ENCODE measurements at regions not wholly inside any gene's neighbourhood (a gene's known extent, or its start where the extent isn't known, plus 50 kb on each side); places are given as distances from the start of the nearest gene placed in this dataset.

DNA sequence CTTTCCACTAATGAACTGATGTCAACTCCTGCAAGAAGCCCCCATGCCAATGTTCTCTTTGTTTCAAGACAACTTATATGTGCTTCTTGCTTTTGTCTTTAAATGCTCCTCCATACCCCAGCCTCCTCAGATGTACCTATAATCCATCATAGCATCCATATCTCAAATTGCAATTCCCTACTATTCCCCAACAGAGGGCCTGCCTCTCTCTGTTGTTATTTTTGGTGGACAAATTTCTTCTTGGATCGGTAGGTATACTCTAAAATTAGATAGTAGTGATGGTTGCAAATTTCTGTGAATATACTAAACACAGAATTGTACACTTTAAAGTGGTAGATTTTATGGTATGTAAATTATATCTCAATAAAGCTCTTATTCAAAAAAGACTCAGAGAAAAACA, 820.1 kb downstream of the METTL4 start:
- Histone ChIP-seq H3K9me2 (ENCODE audit: insufficient read depth) (no peaks in the 10 kb centered on the region), H3K27ac (ENCODE audit: low read depth, low read length) (no peak overlapping the region), H3K9ac (ENCODE audit: low read length) (no peak overlapping the region), H3K4me2 (ENCODE audit: low read length) (no peak overlapping the region), H3K79me2 (ENCODE audit: insufficient read depth, low read length) (no peaks in the 10 kb centered on the region), H3K4me1 (ENCODE audit: control insufficient read depth in 1 of 2, insufficient read depth in 2 of 2, low read length in 2 of 2) (no peaks in the 10 kb centered on the region), H3K36me3 (ENCODE audit: control insufficient read depth in 1 of 2, insufficient read depth in 2 of 2, low read length in 2 of 2) (no peaks in the 10 kb centered on the region), H3K27me3 (ENCODE audit: insufficient read depth, low read length) (no peaks in the 10 kb centered on the region), H3K9me3 (ENCODE audit: control insufficient read depth in 1 of 2, insufficient read depth in 1 of 2, low read depth in 1 of 2, low read length in 2 of 2) (no peaks in the 10 kb centered on the region), H2AFZ (ENCODE audit: low read depth, low read length, poor library complexity, severe bottlenecking) (no peak overlapping the region), H3K4me3 (replicated peaks in 1 of 2; ENCODE audit: low read depth in 1 of 2, low read length in 2 of 2) (no peak overlapping the region), H4K20me1 (ENCODE audit: insufficient read depth) (no peaks in the 10 kb centered on the region)
- POLR2A ChIA-PET: no interaction called here
- DNase-seq (ENCODE audit: low read depth, low spot score) (no peak), ATAC-seq (no peak; the same call in 1 of the 2 replicates)
- TF ChIP-seq, protein P1, sequence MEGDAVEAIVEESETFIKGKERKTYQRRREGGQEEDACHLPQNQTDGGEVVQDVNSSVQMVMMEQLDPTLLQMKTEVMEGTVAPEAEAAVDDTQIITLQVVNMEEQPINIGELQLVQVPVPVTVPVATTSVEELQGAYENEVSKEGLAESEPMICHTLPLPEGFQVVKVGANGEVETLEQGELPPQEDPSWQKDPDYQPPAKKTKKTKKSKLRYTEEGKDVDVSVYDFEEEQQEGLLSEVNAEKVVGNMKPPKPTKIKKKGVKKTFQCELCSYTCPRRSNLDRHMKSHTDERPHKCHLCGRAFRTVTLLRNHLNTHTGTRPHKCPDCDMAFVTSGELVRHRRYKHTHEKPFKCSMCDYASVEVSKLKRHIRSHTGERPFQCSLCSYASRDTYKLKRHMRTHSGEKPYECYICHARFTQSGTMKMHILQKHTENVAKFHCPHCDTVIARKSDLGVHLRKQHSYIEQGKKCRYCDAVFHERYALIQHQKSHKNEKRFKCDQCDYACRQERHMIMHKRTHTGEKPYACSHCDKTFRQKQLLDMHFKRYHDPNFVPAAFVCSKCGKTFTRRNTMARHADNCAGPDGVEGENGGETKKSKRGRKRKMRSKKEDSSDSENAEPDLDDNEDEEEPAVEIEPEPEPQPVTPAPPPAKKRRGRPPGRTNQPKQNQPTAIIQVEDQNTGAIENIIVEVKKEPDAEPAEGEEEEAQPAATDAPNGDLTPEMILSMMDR (IDR thresholded peaks at IDR 0.05 in 2 of 3, conservative IDR thresholded peaks at IDR 0.05 in 1 of 3; ENCODE audit: borderline replicate concordance in 1 of 3, insufficient read depth in 1 of 3, low read depth in 2 of 3, low read length in 2 of 3): peak in 2 of 3 experiments; percentile 13 to 21; a peak in 1 of 6 replicates
- TF ChIP-seq SP1 (IDR thresholded peaks at IDR 0.05; ENCODE audit: low read depth): no peak
- TF ChIP-seq RAD21 (IDR thresholded peaks at IDR 0.05; ENCODE audit: low read depth): 0 out of 2 replicates have a peak, but pooled peaks have one; percentile 17
- intact Hi-C loops (cut with micrococcal nuclease): loop anchor here (10.0 kb wide), 1 partner anchor 794 kb away; no protein-coding TSS in a partner anchor
- no TSS peak for BruUV-seq (replicated peaks)
- RAD21 ChIA-PET (ENCODE audit: low non-redundant PET in 1 of 2, low total read pairs in 2 of 2, uncharacterized antibody in 2 of 2, unreplicated experiment in 2 of 2): no interaction called here
- CTCF ChIA-PET: interaction anchor here (1.5 kb wide), 1 partner anchor 333 kb away, joined by 3 read pairs; no protein-coding TSS in a partner anchor

DNA sequence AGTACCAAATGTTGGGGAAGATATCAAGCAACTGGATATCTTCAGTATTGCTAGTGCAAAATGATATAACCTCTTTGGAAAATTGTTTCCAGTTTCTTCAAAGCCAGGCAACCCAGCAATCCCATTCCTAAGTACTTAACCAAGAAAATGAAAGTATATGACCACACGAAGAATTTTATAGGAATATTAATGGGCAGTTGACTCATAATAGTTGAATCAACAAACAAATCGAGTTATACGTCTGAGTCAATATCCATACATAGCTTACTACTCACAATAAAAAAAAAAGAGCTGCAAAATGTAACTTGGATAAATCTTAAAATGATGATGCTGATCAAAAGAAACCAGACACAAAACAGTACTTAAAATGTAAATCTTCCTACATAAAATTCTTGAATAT, 810.4 kb downstream of the METTL4 start:
- no peak for DNase-seq (ENCODE audit: low read depth, low spot score)
- TF ChIP-seq SIN3A (IDR thresholded peaks at IDR 0.05; ENCODE audit: low read depth) (no peak), POLR2AphosphoS5 (IDR thresholded peaks at IDR 0.05; ENCODE audit: low read depth, low read length) (no peak), ZNF274 (IDR thresholded peaks at IDR 0.05; ENCODE audit: low read depth, low read length) (no peak), EZH2 (IDR thresholded peaks at IDR 0.05) (no peak), CBX3 (IDR thresholded peaks at IDR 0.05; ENCODE audit: low read depth) (no peak), CEBPB (IDR thresholded peaks at IDR 0.05; ENCODE audit: low read depth) (no peak), JUND (IDR thresholded peaks at IDR 0.05) (no peak), POLR2A (IDR thresholded peaks at IDR 0.05; ENCODE audit: borderline replicate concordance, extremely low read depth, insufficient read depth, insufficient read length) (no peak), YY1 (IDR thresholded peaks at IDR 0.05; ENCODE audit: extremely low read depth, insufficient replicate concordance, low read depth, low read length) (no peak), SRF (IDR thresholded peaks at IDR 0.05; ENCODE audit: low read depth) (no peak)
- TF ChIP-seq, protein P1 (IDR thresholded peaks at IDR 0.05 in 2 of 3, conservative IDR thresholded peaks at IDR 0.05 in 1 of 3; ENCODE audit: borderline replicate concordance in 1 of 3, insufficient read depth in 1 of 3, low read depth in 2 of 3, low read length in 2 of 3): no peak
- TF ChIP-seq, protein P2, sequence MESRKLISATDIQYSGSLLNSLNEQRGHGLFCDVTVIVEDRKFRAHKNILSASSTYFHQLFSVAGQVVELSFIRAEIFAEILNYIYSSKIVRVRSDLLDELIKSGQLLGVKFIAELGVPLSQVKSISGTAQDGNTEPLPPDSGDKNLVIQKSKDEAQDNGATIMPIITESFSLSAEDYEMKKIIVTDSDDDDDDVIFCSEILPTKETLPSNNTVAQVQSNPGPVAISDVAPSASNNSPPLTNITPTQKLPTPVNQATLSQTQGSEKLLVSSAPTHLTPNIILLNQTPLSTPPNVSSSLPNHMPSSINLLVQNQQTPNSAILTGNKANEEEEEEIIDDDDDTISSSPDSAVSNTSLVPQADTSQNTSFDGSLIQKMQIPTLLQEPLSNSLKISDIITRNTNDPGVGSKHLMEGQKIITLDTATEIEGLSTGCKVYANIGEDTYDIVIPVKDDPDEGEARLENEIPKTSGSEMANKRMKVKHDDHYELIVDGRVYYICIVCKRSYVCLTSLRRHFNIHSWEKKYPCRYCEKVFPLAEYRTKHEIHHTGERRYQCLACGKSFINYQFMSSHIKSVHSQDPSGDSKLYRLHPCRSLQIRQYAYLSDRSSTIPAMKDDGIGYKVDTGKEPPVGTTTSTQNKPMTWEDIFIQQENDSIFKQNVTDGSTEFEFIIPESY (IDR thresholded peaks at IDR 0.05; ENCODE audit: extremely low read depth, insufficient replicate concordance, low read length): no peak
- TF ChIP-seq, protein P3, sequence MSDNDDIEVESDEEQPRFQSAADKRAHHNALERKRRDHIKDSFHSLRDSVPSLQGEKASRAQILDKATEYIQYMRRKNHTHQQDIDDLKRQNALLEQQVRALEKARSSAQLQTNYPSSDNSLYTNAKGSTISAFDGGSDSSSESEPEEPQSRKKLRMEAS (IDR thresholded peaks at IDR 0.05): no peak

More for the DNA sequence above, 810.4 kb downstream of the METTL4 start:
- no peaks in the 10 kb centered on the region for H4K20me1 ChIP-seq (ENCODE audit: insufficient read depth)
- no peak overlapping the region for H3K9ac ChIP-seq (ENCODE audit: low read length)
- H2AFZ ChIP-seq (ENCODE audit: low read depth, low read length, poor library complexity, severe bottlenecking): no peak overlapping the region
- no peak overlapping the region for H3K4me3 ChIP-seq (replicated peaks in 1 of 2; ENCODE audit: low read depth in 1 of 2, low read length in 2 of 2)
- no peaks in the 10 kb centered on the region for H3K4me1 ChIP-seq (ENCODE audit: control insufficient read depth in 1 of 2, insufficient read depth in 2 of 2, low read length in 2 of 2)
- CTCF ChIA-PET: no interaction called here
- POLR2A ChIA-PET: no interaction called here
- H3K9me3 ChIP-seq (ENCODE audit: control insufficient read depth in 1 of 2, insufficient read depth in 1 of 2, low read depth in 1 of 2, low read length in 2 of 2): no peaks in the 10 kb centered on the region
- H3K27me3 ChIP-seq (ENCODE audit: insufficient read depth, low read length): no peaks in the 10 kb centered on the region
- H3K36me3 ChIP-seq (ENCODE audit: control insufficient read depth in 1 of 2, insufficient read depth in 2 of 2, low read length in 2 of 2): no peaks in the 10 kb centered on the region
- RAD21 ChIA-PET (ENCODE audit: low non-redundant PET in 1 of 2, low total read pairs in 2 of 2, uncharacterized antibody in 2 of 2, unreplicated experiment in 2 of 2): no interaction called here
- no peaks in the 10 kb centered on the region for H3K9me2 ChIP-seq (ENCODE audit: insufficient read depth)
- H3K79me2 ChIP-seq (ENCODE audit: insufficient read depth, low read length): no peaks in the 10 kb centered on the region
- no peak overlapping the region for H3K27ac ChIP-seq (ENCODE audit: low read depth, low read length)
- no peak overlapping the region for H3K4me2 ChIP-seq (ENCODE audit: low read length)
- no TSS peak for BruUV-seq (replicated peaks)
- intact Hi-C loops (cut with micrococcal nuclease): no loop called here
- no peak for ATAC-seq
